ENCODE measurements at regions not wholly inside any gene's neighbourhood (a gene's known extent, or its start where the extent isn't known, plus 50 kb on each side); places are given as distances from the start of the nearest gene placed in this dataset.

DNA sequence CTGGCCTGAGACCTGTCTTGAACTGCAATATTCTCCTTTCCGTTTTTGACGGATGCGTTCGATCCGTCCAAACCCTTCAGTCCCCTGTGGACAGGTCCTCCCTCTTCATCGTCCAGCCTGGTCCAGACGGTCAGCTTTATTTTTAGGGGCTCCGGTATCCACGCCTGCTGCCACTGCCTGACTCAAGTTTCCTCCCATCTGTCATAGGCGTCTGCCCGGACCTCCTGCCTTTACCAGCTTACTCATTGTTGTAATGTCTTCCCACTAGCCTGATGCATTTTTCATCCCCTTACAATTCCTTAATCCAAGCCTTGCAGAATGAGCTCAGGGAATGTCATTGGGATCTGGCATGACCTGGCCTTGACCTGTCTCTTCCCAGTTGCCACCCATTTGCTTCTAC lies 145.8 kb downstream of the TENT4A start:
- H3K4me1 ChIP-seq (ENCODE audit: insufficient read depth, insufficient read length), result no peaks in the 10 kb centered on the region
- H3K27me3 ChIP-seq (ENCODE audit: insufficient read depth, insufficient read length), result no peaks in the 10 kb centered on the region
- peaks cover 16% of the 10 kb centered on the region; the same call in 1 of the 2 replicates for H3K9me3 ChIP-seq (ENCODE audit: insufficient read depth, low read length)
- no peak for DNase-seq (ENCODE audit: low read depth, low spot score)
- no peak overlapping the region for H3K9ac ChIP-seq (ENCODE audit: insufficient read length, low read depth)
- no peaks in the 10 kb centered on the region for H3K36me3 ChIP-seq (ENCODE audit: insufficient read depth, insufficient read length, low read length)
- TF ChIP-seq SUZ12 (IDR thresholded peaks at IDR 0.05; ENCODE audit: extremely low read depth, insufficient read depth, insufficient read length) (no peak), ZNF274 (IDR thresholded peaks at IDR 0.05; ENCODE audit: low read depth, low read length) (no peak), YY1 (IDR thresholded peaks at IDR 0.05; ENCODE audit: insufficient read depth, insufficient read length) (no peak)
- no peak overlapping the region for H3K4me3 ChIP-seq (ENCODE audit: insufficient read length, low read depth)

DNA sequence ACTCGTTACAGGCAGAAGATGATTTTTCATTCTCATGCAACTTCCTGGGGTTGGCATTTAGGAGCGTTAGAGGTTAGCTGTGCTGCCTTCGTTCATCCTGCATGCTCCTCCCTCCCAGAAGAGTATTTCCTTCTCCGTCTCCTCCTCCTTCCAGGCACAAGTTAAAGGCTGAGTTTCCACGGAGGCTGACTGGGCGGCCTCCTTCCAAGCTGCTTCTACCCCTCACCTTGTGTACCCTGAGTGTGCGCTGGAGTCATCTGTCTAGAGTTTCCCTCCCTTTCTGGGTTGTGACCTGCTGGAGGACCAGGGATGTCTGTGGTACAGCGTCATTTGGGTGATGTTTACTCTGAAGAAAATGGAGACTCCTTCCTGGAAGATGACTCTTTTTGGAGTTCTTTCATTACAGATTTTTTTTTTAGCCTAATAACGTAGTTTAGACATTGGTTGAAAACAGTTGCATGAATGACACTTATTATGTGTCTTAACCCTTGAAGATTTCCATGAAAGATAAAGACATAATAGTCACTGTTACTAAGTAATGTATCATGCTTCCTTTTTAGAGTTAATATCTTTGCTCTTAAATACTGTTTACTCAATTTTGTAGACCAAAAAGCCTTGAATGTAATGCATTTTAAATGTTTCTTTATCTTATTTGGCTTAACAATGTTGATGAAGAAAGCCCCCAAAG lies 146.9 kb downstream of the TENT4A start:
- Histone ChIP-seq H3K9ac (ENCODE audit: insufficient read length, low read depth) (no peak overlapping the region), H3K27me3 (ENCODE audit: insufficient read depth, insufficient read length) (no peaks in the 10 kb centered on the region), H3K36me3 (ENCODE audit: insufficient read depth, insufficient read length, low read length) (no peaks in the 10 kb centered on the region), H3K9me3 (ENCODE audit: insufficient read depth, low read length) (peaks cover 16% of the 10 kb centered on the region; the same call in 1 of the 2 replicates), H3K4me1 (ENCODE audit: insufficient read depth, insufficient read length) (no peaks in the 10 kb centered on the region), H3K4me3 (ENCODE audit: insufficient read length, low read depth) (no peak overlapping the region)
- TF ChIP-seq YY1 (IDR thresholded peaks at IDR 0.05; ENCODE audit: insufficient read depth, insufficient read length), result no peak
- no peak for TF ChIP-seq SUZ12 (IDR thresholded peaks at IDR 0.05; ENCODE audit: extremely low read depth, insufficient read depth, insufficient read length)
- TF ChIP-seq ZNF274 (IDR thresholded peaks at IDR 0.05; ENCODE audit: low read depth, low read length), result no peak
- DNase-seq (ENCODE audit: low read depth, low spot score), result no peak

DNA sequence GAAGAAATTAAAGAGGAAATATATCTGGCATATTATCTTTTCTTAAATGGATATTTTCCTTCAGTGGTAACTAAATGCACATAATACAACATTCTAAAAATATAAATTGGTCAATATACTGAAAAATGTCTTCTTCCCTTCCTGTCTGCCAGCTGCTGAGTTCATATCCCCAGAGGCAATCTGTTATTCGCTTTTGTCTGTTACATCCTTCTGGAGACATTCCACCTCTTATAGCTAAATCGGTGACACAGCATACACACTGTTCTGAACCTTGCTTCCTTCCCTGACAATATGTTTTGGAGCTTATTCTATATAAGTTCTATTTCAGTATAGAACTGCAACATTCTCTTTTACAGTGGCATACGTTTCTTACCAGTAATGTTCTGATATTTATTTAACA lies 147.8 kb downstream of the TENT4A start:
- Histone ChIP-seq H3K27me3 (ENCODE audit: insufficient read depth, insufficient read length) (no peaks in the 10 kb centered on the region), H3K36me3 (ENCODE audit: insufficient read depth, insufficient read length, low read length) (no peaks in the 10 kb centered on the region), H3K4me1 (ENCODE audit: insufficient read depth, insufficient read length) (no peaks in the 10 kb centered on the region), H3K4me3 (ENCODE audit: insufficient read length, low read depth) (no peak overlapping the region), H3K9me3 (ENCODE audit: insufficient read depth, low read length) (peaks cover 16% of the 10 kb centered on the region; the same call in 1 of the 2 replicates), H3K9ac (ENCODE audit: insufficient read length, low read depth) (no peak overlapping the region)
- TF ChIP-seq ZNF274 (IDR thresholded peaks at IDR 0.05; ENCODE audit: low read depth, low read length) (no peak), SUZ12 (IDR thresholded peaks at IDR 0.05; ENCODE audit: extremely low read depth, insufficient read depth, insufficient read length) (no peak), YY1 (IDR thresholded peaks at IDR 0.05; ENCODE audit: insufficient read depth, insufficient read length) (no peak)
- DNase-seq (ENCODE audit: low read depth, low spot score), result no peak

DNA sequence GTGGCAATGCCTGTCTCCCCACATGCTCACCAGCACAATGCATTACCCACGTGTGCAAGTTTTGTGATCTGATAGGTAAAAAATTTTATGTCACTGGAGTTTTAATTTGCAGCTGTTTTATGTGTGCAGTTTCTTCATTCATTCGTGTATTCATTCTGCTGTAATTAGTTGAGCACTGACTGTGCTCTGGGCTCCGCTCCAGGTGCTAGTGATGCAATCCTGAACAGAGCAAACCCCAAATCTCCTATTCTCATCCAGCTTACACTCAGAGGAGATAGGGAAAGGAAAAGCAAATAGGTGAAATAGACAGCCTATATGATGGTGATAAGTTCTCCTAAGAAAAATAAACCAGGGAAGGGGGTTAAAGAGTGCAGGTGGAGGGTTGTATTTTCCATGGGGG lies 148.4 kb downstream of the TENT4A start:
- Histone ChIP-seq H3K4me3 (ENCODE audit: insufficient read length, low read depth) (no peak overlapping the region), H3K4me1 (ENCODE audit: insufficient read depth, insufficient read length) (no peaks in the 10 kb centered on the region), H3K36me3 (ENCODE audit: insufficient read depth, insufficient read length, low read length) (no peaks in the 10 kb centered on the region), H3K9ac (ENCODE audit: insufficient read length, low read depth) (no peak overlapping the region), H3K27me3 (ENCODE audit: insufficient read depth, insufficient read length) (no peaks in the 10 kb centered on the region), H3K9me3 (ENCODE audit: insufficient read depth, low read length) (peaks cover 16% of the 10 kb centered on the region; the same call in 1 of the 2 replicates)
- TF ChIP-seq SUZ12 (IDR thresholded peaks at IDR 0.05; ENCODE audit: extremely low read depth, insufficient read depth, insufficient read length) (no peak), ZNF274 (IDR thresholded peaks at IDR 0.05; ENCODE audit: low read depth, low read length) (no peak), YY1 (IDR thresholded peaks at IDR 0.05; ENCODE audit: insufficient read depth, insufficient read length) (no peak)
- no peak for DNase-seq (ENCODE audit: low read depth, low spot score)

DNA sequence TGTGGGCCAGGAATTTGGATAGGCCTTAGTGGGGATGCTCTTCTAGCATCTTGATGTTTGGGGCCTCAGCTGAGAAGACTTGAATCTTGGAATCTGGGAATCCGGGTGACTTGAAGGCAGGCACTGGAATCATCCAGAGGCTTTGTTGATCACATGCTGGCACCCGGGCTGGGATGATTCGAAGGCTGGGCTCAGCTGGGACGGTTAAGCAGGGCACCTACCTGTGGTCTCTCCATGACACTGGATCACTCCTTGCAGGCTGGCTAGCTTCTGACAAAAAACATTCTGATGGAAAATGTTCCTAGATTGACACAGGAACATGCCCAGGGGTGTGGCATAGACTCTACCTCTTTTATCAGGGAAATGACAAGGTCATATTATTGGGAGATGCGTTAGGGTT lies 149.1 kb downstream of the TENT4A start:
- DNase-seq (ENCODE audit: low read depth, low spot score), result no peak
- TF ChIP-seq YY1 (IDR thresholded peaks at IDR 0.05; ENCODE audit: insufficient read depth, insufficient read length), result no peak
- no peak for TF ChIP-seq ZNF274 (IDR thresholded peaks at IDR 0.05; ENCODE audit: low read depth, low read length)
- no peak for TF ChIP-seq SUZ12 (IDR thresholded peaks at IDR 0.05; ENCODE audit: extremely low read depth, insufficient read depth, insufficient read length)
- Histone ChIP-seq H3K4me1 (ENCODE audit: insufficient read depth, insufficient read length) (no peaks in the 10 kb centered on the region), H3K27me3 (ENCODE audit: insufficient read depth, insufficient read length) (no peaks in the 10 kb centered on the region), H3K36me3 (ENCODE audit: insufficient read depth, insufficient read length, low read length) (no peaks in the 10 kb centered on the region), H3K9me3 (ENCODE audit: insufficient read depth, low read length) (peaks cover 16% of the 10 kb centered on the region; the same call in 1 of the 2 replicates), H3K9ac (ENCODE audit: insufficient read length, low read depth) (no peak overlapping the region), H3K4me3 (ENCODE audit: insufficient read length, low read depth) (no peak overlapping the region)

DNA sequence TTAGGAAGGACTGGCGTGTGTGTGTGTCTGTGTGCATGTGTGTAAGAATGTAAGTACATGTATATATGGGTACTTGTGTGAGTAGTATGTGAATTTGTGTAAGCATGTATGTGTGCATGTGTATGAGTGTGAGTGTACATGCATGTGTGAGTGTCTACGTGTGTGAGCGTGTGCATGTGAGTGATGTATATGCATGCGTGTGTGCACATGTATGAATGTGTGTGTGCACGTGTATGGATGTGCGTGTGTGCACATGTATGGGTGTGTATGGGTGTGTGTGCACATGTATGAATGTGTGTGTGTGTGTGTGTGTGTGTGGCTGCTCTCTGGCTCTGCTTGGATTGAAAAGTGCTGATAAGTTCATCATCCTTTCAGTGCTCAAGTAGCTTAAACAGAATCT lies 154.5 kb downstream of the TENT4A start:
- Histone ChIP-seq H3K4me3 (ENCODE audit: insufficient read length, low read depth) (no peak overlapping the region), H3K9me3 (ENCODE audit: insufficient read depth, low read length) (peaks cover 5% of the 10 kb centered on the region; the same call in 1 of the 2 replicates), H3K27me3 (ENCODE audit: insufficient read depth, insufficient read length) (no peaks in the 10 kb centered on the region), H3K9ac (ENCODE audit: insufficient read length, low read depth) (no peak overlapping the region), H3K36me3 (ENCODE audit: insufficient read depth, insufficient read length, low read length) (no peaks in the 10 kb centered on the region), H3K4me1 (ENCODE audit: insufficient read depth, insufficient read length) (no peaks in the 10 kb centered on the region)
- no peak for TF ChIP-seq ZNF274 (IDR thresholded peaks at IDR 0.05; ENCODE audit: low read depth, low read length)
- no peak for TF ChIP-seq YY1 (IDR thresholded peaks at IDR 0.05; ENCODE audit: insufficient read depth, insufficient read length)
- no peak for TF ChIP-seq SUZ12 (IDR thresholded peaks at IDR 0.05; ENCODE audit: extremely low read depth, insufficient read depth, insufficient read length)
- DNase-seq (ENCODE audit: low read depth, low spot score), result no peak

DNA sequence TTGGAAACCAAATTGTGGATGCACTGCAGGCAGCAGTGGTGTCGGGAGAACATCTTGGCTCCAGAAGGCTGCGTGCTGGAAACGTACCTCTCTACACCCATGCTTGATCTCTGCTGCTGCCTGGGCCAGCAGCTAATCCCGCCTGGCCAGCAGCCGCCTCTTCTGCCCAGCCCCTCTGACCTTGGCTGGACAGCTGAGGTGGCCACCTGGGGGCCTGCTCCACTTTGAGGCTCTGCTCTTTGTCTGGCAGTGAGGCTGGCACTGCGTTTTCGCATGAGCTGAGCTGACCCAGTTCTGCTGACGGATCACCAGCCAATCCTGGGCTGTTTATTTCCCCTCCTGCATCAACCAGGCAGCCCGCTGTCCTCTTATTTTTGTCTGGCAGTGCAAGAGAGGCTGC lies 154.9 kb downstream of the TENT4A start:
- Histone ChIP-seq H3K9me3 (ENCODE audit: insufficient read depth, low read length) (0 out of 2 replicates have a peak, but pooled peaks cover under 1% of the 10 kb centered on the region), H3K4me3 (ENCODE audit: insufficient read length, low read depth) (no peak overlapping the region), H3K4me1 (ENCODE audit: insufficient read depth, insufficient read length) (no peaks in the 10 kb centered on the region), H3K36me3 (ENCODE audit: insufficient read depth, insufficient read length, low read length) (no peaks in the 10 kb centered on the region), H3K9ac (ENCODE audit: insufficient read length, low read depth) (no peak overlapping the region), H3K27me3 (ENCODE audit: insufficient read depth, insufficient read length) (no peaks in the 10 kb centered on the region)
- TF ChIP-seq SUZ12 (IDR thresholded peaks at IDR 0.05; ENCODE audit: extremely low read depth, insufficient read depth, insufficient read length) (no peak), ZNF274 (IDR thresholded peaks at IDR 0.05; ENCODE audit: low read depth, low read length) (no peak), YY1 (IDR thresholded peaks at IDR 0.05; ENCODE audit: insufficient read depth, insufficient read length) (no peak)
- no peak for DNase-seq (ENCODE audit: low read depth, low spot score)
